Heart left ventricle (tissue), 13 donors: ENCODE measurements at regions not wholly inside any gene's neighbourhood (a gene's known extent, or its start where the extent isn't known, plus 50 kb on each side); places are given as distances from the start of the nearest gene placed in this dataset.

Experiments used
- POLR2A ChIP-seq, 2 donors: fragments of 450-650 bp; IDR thresholded peaks; one replicate each; pipeline ENCODE4 v1.6.1; 2017; ENCODE audit warnings: antibody characterized with exemption in 2 of 2, mild to moderate bottlenecking in 2 of 2, moderate library complexity in 2 of 2
- TF ChIP-seq, protein P1 (sequence below), 12 donors: fragments of 200-600 bp; sonication (generic) in 4 of 12; IDR thresholded peaks; one replicate each; pipeline versions ENCODE4 v1.5.0 to v1.8.0; 2018 to 2022; ENCODE audit warnings: antibody characterized with exemption in 12 of 12, mild to moderate bottlenecking in 5 of 12
- donor health status: ischemic (EF 13 %, LVEDD 7.1; RV severe dilation, severe dysfunction).
- donor health status: DM: no; HTN: yes; CAD: no.
- donor health status: DM: no; HTN: no; CAD: no.
- donor health status: ischemic (EF 25% LVEDD 6.9; RV normal size, moderate dysfunction).
- donor health status: ischemic (EF 25% LVEDD 5.7; RV mildly dilated, moderate dysfunction).
- donor health status: ischemic (EF 35%, LVEDD 5.7; RV mildly dilated, moderate dysfunction).
- donor health status: nonischemic (EF 11% LVEDD 7.7; RV severe dilation, severe dysfunction).
- donor health status: DM: yes; HTN: yes; CAD: no.
- donor health status: PGD.
- donor health status: ischemic (EF 29% LVEDD 5.4; RV normal size, mild dysfunction).
- donor health status: nonischemic (EF 23%, LVEDD 6.1; RV moderate dilation, normal function).

DNA sequence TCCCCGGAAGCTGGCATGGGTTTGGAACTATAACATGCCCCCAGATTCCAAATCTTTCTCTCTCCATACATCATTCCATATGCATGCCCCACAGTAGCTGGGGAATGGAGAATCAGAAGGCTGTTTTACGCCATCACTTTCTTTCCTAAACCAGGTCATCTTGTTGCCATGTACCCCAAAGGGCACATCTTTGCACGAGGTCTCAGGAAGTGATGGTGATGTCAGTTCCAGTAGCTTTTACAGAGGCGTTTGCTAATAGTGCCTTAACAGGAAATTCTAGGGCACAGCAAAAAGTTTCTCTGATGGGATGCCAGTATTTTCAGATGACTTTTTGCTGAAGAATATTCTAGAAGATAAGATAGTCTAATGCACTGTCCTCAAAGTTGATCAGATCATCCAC is 241.5 kb downstream of the MAF start:
- no peak for TF ChIP-seq POLR2A (IDR thresholded peaks at IDR 0.05)
- TF ChIP-seq, protein P1, sequence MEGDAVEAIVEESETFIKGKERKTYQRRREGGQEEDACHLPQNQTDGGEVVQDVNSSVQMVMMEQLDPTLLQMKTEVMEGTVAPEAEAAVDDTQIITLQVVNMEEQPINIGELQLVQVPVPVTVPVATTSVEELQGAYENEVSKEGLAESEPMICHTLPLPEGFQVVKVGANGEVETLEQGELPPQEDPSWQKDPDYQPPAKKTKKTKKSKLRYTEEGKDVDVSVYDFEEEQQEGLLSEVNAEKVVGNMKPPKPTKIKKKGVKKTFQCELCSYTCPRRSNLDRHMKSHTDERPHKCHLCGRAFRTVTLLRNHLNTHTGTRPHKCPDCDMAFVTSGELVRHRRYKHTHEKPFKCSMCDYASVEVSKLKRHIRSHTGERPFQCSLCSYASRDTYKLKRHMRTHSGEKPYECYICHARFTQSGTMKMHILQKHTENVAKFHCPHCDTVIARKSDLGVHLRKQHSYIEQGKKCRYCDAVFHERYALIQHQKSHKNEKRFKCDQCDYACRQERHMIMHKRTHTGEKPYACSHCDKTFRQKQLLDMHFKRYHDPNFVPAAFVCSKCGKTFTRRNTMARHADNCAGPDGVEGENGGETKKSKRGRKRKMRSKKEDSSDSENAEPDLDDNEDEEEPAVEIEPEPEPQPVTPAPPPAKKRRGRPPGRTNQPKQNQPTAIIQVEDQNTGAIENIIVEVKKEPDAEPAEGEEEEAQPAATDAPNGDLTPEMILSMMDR (IDR thresholded peaks at IDR 0.05): no peak
